ENCODE measurements at regions not wholly inside any gene's neighbourhood (a gene's known extent, or its start where the extent isn't known, plus 50 kb on each side); places are given as distances from the start of the nearest gene placed in this dataset.

DNA sequence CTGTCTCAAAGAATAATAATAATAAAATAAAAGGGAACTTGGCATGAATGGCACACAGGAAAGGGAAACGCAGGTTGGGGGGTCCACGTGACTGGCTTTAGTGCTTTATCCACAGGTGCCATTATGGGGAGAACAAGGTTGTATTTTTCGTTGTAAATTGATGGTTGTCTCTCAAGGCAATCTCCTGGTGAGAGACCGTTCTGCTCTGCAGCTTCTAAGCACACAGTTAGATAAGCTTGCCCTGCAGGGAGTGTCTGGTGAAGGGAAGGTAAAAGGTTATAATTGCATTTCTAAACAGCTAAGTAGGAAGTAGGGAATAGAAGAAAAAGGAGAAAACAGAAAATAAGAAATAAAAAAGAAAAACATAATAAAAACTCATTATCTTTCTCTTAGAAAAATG is 69.1 kb upstream of the CPSF6 start:
- TF ChIP-seq, protein P1, sequence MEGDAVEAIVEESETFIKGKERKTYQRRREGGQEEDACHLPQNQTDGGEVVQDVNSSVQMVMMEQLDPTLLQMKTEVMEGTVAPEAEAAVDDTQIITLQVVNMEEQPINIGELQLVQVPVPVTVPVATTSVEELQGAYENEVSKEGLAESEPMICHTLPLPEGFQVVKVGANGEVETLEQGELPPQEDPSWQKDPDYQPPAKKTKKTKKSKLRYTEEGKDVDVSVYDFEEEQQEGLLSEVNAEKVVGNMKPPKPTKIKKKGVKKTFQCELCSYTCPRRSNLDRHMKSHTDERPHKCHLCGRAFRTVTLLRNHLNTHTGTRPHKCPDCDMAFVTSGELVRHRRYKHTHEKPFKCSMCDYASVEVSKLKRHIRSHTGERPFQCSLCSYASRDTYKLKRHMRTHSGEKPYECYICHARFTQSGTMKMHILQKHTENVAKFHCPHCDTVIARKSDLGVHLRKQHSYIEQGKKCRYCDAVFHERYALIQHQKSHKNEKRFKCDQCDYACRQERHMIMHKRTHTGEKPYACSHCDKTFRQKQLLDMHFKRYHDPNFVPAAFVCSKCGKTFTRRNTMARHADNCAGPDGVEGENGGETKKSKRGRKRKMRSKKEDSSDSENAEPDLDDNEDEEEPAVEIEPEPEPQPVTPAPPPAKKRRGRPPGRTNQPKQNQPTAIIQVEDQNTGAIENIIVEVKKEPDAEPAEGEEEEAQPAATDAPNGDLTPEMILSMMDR (IDR thresholded peaks at IDR 0.05; ENCODE audit: low read depth, low read length), result no peak
- TF ChIP-seq POLR2A (IDR thresholded peaks at IDR 0.05; ENCODE audit: extremely low read depth, insufficient read length), result no peak
- TF ChIP-seq, protein P2, sequence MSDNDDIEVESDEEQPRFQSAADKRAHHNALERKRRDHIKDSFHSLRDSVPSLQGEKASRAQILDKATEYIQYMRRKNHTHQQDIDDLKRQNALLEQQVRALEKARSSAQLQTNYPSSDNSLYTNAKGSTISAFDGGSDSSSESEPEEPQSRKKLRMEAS (IDR thresholded peaks at IDR 0.05; ENCODE audit: low read depth, low read length), result no peak
- TF ChIP-seq MYC (IDR thresholded peaks at IDR 0.05; ENCODE audit: low read depth, low read length), result no peak
